GM18909 (cell line): ENCODE measurements at regions not wholly inside any gene's neighbourhood (a gene's known extent, or its start where the extent isn't known, plus 50 kb on each side); places are given as distances from the start of the nearest gene placed in this dataset.

ENCODE experiments used
- ATAC-seq: cut with Tn5 transposase; IDR thresholded peaks from one replicate; pipeline ENCODE4 v1.9.1; 2021; ENCODE audit warnings: mild to moderate bottlenecking; ENCODE audit not compliant: unreplicated experiment, poor library complexity

DNA sequence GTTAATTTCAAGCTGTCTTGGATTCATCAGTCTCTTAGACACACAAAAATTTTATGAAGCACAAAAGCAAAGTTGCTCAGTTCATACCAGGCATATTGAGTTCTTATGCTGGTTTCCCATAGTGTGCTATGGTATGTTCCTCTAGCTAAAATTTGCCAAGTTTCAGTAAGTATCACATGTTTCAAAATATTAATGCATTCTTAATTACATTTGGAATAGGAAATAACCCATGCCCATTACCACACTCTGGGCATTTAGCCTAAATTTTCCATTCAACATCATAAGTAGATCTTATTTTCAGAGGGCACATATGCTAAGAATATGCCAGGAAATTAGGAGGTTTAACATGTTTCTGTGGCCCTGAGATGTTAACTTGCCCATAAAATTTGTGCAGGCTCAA is 289.9 kb downstream of the SHOX2 start:
- ATAC-seq = no peak

DNA sequence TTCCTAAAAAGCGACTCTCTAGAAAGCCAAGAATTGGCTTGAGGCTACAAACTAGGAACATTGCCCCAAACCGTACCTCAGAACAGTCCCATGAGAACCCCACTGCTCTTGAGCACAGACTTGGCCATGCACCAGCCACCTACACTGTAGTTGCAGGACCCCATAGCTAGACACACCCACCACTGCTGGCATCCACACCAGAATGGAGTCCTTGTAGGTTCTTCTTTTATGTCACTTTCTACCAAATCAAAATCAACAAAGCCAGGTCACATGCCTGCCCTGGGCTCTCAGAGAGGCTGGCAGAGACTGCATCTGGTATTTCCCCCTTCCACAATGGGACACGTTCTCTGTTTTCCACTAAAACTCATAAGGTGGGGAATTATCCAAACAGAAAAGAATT is 290.5 kb downstream of the SHOX2 start:
- ATAC-seq = no peak

DNA sequence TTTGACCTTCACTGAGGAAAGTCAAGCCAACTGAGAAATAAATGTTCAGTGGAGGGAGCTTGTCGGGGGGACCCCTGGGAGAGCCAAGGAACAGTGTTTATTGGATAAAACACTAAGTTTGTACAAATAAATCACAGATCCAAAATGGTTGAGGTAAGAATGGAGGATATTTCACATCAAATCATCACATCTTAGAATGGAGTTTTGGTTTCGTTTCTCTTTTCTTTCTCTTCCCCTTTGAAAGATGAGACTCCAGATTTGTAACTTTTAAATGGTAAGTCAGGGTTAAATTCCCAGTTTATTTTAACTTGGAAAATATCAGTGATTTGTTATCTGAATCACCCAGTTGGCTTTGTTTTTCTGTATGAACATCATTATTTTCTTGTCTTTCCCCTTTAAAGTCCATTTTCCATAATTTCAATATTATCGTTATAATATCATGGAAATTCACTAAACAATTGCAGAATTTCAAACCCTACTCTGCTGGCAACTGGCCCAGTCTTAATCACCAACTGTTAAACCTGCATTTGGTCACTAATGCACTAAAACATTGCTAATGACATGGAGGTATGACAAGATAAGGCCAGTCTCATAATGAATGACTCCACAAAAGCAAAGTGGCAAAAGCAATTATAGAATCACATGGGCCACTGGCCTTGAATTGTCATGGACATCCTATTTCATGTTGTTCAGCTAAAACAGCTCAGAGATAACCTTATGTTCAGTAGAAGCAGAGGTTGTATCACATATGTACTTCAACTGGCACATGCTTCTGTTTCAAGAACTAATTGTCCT is 295.1 kb downstream of the SHOX2 start:
- ATAC-seq = no peak

DNA sequence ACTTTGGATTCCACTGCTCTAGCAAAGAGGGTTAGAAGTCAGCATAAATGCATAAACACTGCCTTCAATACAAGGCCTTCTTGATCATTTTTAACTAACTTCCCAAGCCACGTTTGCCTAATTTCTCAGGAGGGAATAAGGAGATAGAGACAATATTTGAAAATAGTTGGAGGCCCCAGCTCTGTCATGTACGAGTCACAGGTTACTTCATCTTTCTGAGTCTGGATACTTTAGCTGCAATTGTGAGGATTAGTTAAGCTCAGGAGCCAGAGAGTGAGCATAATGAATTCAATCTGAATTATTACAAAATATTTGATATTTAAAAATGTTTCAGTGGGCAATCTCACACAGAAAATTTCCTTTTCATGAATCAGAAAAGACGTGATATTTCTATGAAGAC is 298.9 kb downstream of the SHOX2 start:
- no peak for ATAC-seq

DNA sequence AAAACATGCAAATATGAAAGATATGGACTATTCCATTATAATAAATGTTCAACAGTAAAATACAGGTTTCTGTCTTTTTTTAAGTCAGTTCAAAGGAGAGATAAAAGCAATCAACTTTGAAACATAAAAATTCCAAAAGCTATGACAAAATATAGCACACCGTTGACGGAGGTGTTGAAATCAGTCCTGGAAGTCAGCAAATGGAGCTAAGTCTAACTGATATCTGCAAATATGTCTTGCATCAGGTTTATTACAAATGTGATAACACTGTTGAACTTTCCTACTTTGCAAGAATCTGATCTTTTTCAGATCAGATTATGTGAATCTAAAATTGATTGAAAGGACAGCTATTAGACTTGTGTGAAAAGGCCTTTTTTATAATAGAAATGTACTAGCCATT is 300.7 kb downstream of the SHOX2 start:
- ATAC-seq = no peak

DNA sequence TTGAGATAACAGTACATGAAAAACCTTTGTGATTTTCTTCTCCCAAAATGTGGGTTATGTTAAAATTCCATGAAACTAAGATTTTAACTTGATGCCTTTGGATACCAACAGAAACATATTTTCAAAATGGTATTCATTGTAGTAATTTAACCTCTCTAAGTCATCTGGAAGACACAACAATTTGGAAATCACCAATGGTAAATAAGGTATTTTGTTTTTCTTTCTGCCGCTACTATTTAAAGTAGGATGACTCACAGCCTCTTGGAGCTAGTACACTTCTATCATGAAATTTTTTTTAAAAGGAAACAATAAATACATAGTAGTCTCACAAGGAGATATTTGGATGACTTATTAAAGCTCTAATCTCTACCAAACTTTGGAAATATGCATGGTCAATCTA is 291.6 kb upstream of the VEPH1 start:
- ATAC-seq = no peak

DNA sequence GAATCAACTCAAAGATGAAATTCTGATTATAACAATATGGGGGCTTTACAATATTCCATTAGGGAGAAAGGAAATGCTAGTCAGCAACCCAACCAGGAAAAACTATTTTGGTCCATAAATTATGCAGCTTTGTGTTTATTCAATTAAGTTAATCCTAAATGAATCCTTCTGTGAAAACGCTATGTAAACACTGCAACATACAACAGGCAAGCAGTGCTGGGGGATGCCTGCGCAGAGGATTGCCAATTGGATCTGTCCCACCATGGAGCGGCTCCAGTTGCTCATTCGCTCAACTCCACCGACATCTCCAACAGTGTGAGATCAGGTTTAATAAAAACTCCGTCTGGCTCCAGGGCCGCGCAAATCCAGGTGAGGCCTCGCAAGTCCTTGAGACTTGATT is 290.5 kb upstream of the VEPH1 start:
- no peak for ATAC-seq

DNA sequence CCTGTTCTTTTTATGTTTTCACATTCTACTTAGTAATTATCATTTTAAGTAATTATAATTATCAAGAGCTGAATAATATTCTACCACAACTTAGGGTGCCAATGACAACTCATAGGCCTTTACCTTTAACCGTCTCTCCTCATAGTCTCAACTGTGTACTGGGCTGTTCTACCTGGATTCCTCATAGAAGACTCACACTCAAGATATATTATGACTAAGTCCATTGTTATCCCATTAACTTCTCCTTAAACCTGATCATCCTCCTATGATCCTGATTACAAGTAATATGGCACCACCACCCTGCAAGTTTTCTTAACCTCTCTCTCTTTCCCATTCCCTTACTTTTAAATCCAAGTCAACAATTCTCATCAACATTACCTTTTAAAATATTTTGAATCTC is 285.9 kb upstream of the VEPH1 start:
- ATAC-seq = no peak

DNA sequence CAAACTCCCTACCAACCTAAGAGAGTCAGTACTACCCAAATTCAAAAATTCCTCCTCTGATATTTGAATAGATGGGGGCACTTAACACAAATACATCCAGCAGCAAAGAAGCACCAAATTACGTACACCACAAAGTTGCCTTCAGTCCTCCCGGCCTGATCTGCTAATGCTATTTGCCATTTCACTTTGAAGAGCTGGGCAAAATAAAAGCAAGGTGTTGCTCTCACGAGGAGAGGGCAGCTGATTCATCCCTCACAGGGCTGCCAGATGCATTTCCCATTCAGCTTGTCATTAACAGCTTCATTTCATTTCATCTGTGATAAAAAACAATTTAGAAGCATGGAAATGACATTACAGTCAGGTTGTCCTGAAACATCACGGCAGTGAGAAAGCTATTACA is 283.4 kb upstream of the VEPH1 start:
- ATAC-seq = no peak

DNA sequence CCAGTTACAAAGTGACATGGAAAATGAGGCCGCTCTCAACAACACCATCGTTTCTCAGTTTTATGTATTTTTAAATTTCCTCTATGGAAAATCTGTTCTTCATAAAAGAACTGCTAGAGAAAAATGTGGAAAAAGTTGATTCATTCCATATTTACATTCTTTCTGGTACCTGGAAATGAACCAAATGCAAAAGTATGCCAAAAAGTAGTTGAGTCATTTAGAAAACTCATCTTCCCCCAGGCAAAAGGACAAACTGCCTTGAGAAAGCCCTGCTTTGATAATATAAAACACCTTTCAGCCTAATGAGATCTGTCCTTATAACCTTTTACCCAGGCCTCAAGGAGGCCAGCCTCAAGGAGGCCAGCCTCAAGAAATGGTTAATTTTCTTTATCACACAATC is 283.0 kb upstream of the VEPH1 start:
- ATAC-seq = no peak

DNA sequence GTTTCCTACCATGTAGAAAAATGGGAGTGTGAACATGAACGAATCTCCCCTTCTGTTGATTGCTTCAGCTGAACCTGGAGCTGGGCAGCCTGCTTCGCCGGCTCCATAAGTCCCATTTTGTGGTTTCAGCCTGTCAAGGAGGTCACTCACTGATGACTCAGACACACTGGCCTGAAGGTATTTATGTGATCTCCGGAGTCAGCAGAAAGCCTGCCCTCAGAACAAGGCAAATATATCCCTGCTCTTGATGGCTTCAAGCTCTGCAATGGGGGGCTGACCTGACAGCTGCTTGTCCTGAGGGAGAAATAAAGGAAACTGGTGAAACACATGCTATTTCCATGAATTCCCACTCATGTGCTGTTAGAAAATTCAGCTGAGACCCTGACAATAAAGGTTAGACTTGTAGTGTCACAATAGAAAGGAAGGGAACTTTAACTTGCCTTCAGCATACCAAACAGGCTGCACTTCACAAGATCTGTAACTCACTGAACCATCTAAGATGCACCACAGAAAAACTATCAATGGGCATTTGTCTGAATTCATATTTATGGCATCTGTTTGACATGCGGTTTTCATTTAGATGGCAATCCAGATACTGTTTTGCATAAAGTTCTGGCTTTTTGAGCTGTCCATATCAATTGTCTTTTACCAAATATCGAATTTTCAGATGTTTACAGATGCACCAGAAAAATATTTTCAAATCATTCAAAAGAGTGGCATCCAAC is 282.0 kb upstream of the VEPH1 start:
- ATAC-seq = no peak

DNA sequence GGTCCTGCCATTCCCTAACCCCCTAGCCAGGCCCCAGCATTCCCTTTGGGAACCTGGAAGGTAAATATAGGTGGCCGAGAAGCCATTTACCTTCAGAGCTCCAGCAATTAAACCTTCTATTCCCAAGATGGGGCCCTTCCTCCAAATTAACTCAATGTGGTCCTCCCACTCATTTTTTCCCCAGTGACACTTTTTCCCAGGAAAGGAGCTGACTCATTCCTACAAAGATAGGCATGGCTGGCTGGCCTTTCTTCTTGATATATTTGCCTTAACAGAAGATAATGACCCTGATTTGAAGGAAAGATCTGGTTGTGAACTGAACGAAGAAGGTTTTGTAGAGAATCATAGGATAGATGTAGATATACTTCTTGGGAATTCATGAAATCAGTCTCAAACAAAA is 279.0 kb upstream of the VEPH1 start:
- no peak for ATAC-seq

DNA sequence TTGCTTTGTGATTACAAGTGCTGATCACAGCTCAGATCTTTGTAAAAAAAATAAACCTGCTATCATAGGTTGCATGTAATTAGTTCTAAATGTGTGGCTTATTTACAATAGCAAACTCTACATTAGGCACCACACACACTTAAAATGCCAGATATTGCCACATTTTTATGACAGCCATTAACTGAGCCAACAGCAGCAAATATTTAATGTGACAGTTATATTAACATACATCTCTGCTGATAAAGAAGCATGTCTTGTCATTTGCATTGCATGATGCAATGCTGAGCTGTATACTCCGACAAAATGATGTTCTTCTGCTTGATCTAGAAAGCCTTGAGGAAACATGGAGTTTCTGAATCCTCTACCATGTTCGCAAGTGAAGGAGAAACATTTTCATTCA is 273.6 kb upstream of the VEPH1 start:
- ATAC-seq = no peak

DNA sequence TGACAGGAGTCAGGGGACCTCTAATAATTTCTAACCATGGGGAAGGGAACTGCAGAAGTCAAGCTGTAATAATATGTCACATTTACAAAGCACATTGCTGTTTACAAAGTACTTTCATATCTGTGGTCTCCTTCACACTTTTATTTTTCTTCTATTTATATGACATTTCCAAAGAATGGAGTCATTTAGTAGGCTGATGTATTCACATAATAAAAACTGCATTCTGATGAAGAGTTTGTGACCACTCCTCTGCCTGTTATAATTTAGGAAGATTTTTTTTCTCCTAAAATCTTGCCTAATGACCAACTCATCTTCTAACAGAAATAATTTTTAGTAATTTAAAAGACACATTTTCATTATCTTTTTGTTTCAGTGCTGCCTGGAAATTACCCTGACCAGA is 272.2 kb upstream of the VEPH1 start:
- ATAC-seq = no peak

DNA sequence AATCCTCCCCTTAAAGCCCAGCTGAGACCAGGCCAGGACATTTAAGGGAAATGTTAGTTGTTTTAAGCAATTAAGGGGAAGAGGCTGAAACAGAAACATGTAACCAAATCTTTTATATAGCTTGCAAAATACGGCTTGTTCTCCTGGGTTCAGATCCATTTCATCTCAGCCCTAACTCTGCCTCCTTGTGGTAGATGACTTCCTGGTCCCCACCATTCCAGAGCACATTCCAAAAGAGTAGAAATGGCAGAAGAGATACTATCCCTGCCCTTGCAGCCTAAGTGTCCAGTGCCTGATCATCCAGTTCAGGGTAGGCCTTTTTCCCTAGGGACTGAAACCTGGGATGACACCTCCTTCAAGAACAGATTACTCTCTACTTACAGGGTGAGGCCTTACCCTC is 266.2 kb upstream of the VEPH1 start:
- no peak for ATAC-seq

DNA sequence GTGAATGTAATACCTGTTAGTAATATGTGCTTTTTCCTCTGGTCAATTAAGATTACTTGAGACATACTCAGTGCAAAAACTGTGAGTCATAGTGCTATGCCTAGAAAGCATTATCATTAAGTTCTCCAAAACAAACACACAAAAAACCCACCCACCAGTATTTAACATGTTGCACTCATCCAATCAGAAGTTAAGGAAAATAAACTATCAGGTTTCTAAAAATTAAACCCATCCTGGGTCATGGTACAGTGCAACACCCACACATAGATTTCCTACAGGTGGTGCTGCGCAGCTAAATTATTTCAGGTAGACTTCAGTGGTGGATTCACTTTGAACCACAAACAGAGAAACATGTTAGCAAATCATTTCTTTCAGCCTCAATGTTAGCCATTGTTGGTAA is 264.4 kb upstream of the VEPH1 start:
- ATAC-seq = no peak

DNA sequence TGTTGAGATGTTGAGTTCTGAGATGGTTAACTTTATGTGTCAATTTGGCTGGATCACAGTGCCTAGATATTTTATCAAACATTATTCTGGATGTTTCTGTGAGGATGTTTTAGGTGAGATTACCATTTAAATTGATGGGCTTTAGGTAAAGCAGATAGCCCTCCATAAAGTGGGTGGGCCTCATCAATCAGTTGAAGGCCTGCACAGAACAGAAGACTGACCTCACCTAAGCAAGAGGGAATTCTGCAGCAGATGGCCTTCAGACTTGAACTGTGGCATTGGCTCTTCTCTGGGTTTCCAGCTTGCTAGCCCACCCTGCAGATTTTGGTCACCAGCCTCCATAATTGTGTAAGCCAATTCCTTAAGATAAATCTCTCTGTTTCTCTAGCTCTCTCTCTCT is 260.4 kb upstream of the VEPH1 start:
- no peak for ATAC-seq

DNA sequence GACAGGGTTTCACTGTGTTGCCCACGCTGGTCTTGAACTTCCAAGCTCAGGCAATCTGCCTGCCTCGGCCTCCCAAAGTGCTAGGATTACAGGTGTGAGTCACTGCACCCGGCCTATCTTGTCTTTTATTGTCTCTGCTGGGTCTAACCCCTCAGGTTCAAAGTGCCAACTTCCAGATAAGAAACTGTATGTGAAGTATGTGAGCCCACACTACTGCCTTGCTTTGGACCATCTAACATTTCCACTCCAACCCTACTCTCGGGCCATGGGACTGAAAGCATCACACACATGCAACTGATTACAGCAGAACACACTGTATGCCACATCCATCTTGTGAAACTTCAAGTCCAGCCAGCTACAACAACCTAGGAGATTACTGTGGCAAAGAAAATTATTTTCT is 256.1 kb upstream of the VEPH1 start:
- no peak for ATAC-seq

DNA sequence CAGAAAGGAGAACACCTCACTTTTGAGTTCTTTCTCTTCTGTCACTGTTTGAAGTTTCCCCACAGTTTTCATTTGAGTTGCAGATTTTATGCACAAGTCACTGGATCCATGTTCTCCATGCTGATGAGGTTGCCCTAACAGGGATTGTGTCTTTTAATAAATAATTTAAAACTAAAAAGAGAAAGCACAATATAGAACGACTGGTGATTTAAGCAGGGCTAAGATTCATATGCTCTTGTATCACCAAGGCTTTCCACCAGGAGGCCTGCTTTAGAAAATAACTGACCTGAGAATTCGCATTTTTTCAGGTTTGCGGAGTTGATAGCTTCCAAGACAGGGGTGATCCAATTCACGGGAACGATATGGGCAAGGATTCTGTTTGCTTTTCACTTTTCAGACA is 252.0 kb upstream of the VEPH1 start:
- ATAC-seq = no peak

DNA sequence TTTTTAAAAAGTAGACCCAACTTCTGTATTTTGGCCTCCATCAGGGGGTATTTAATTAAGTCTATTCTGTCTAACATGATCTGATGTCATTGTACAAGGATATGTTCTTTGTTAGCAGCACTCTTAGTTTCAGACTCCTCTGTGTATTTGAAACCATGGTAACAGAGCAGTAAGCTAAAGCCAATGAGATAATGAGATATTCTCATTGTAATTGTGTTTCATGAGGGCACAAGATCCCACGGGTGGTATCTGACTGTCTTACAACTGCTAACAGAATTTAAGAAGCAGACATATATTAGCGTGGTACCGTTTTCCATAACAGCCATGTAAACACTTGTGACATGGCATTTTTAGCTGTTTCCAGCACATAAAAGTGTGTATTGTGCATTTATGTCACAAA is 251.2 kb upstream of the VEPH1 start:
- ATAC-seq = no peak

DNA sequence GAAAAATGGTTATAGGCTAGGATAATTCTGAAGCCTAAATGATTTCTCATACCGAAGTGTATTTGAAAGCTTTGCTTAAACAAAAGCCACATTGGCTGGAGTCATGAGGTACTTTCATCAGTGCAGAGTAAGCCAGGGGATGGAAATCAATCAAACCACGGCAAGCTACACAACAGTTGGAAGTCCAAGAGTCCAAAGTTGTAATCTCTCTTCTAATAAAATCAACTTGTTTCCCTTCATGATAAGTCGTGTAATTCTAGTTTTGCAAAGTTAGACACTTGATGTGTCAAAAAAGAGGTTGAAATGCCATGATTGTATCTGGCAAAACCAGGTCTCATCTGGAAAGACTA is 250.5 kb upstream of the VEPH1 start:
- ATAC-seq = no peak
